Common myeloid progenitor, CD34-positive (primary cell): ENCODE measurements at regions not wholly inside any gene's neighbourhood (a gene's known extent, or its start where the extent isn't known, plus 50 kb on each side); places are given as distances from the start of the nearest gene placed in this dataset.

Experiments
- CTCF ChIA-PET: fragments of 350-600 bp; sonication (Branson Sonifier 250); formaldehyde crosslinking; loops from one replicate; lab custom pipeline; 2021; ENCODE audit warnings: antibody characterized with exemption; lab: Charles Lee
- POLR2A ChIA-PET: fragments of 350-600 bp; sonication (Branson Sonifier 250); formaldehyde crosslinking; loops from one replicate; lab custom pipeline; 2021; ENCODE audit warnings: antibody characterized with exemption; lab: Charles Lee
- DNase-seq, 3 donors: peaks; one replicate each; pipeline versions ENCODE4 v3.0.0 to v3.0.0-alpha.2; 2013
- H3K27ac ChIP-seq, 2 experiments: 1 replicate in 1 of 2; 2 replicates in 1 of 2; pipeline ENCODE4 v1.7.0; 2013; ENCODE audit warnings: inconsistent platforms in 2 of 2, low read length in 2 of 2, mild to moderate bottlenecking in 2 of 2, low read depth in 1 of 2, moderate library complexity in 1 of 2; ENCODE audit not compliant: severe bottlenecking in 2 of 2, insufficient read depth in 1 of 2, poor library complexity in 1 of 2
- H3K27me3 ChIP-seq, 5 experiments: replicated peaks in 2 of 5; 1 replicate in 3 of 5; 2 replicates in 2 of 5; pipeline versions ENCODE4 v1.6.1 to v1.7.0; 2013; ENCODE audit warnings: low read length in 4 of 5, mild to moderate bottlenecking in 2 of 5, moderate library complexity in 2 of 5, inconsistent platforms in 1 of 5; ENCODE audit not compliant: insufficient read depth in 5 of 5, control insufficient read depth in 4 of 5
- H3K36me3 ChIP-seq, 4 experiments: 1 replicate in 2 of 4; 2 replicates in 2 of 4; pipeline versions ENCODE4 v1.6.1 to v1.7.0; 2013; ENCODE audit warnings: low read length in 3 of 4, control low read depth in 1 of 4, mild to moderate bottlenecking in 1 of 4; ENCODE audit not compliant: control insufficient read depth in 4 of 4, insufficient read depth in 4 of 4
- H3K4me1 ChIP-seq, 4 experiments: 1 replicate in 3 of 4; 2 replicates in 1 of 4; pipeline versions ENCODE4 v1.6.1 to v1.7.1; 2013; ENCODE audit warnings: low read length in 3 of 4, mild to moderate bottlenecking in 3 of 4, control low read depth in 1 of 4, inconsistent platforms in 1 of 4, moderate library complexity in 1 of 4; ENCODE audit not compliant: control insufficient read depth in 4 of 4, insufficient read depth in 4 of 4; ENCODE audit errors: control extremely low read depth in 1 of 4
- H3K4me3 ChIP-seq, 7 experiments: 1 replicate in 4 of 7; 2 replicates in 3 of 7; pipeline versions ENCODE4 v1.5.1 to v1.7.0; 2013; ENCODE audit warnings: mild to moderate bottlenecking in 7 of 7, low read length in 6 of 7, moderate library complexity in 6 of 7, inconsistent platforms in 2 of 7, low read depth in 2 of 7, control low read depth in 1 of 7; ENCODE audit not compliant: insufficient read depth in 4 of 7, control insufficient read depth in 1 of 7; ENCODE audit errors: extremely low read depth in 1 of 7
- H3K9me3 ChIP-seq, 5 experiments: 1 replicate in 4 of 5; 2 replicates in 1 of 5; pipeline versions ENCODE4 v1.6.1 to v1.7.1; 2013; ENCODE audit warnings: low read length in 4 of 5, mild to moderate bottlenecking in 2 of 5, inconsistent platforms in 1 of 5, low read depth in 1 of 5, moderate library complexity in 1 of 5; ENCODE audit not compliant: control insufficient read depth in 4 of 5, insufficient read depth in 2 of 5; ENCODE audit errors: control extremely low read depth in 1 of 5
- WGBS: methylation state at CpG from one replicate; pipeline ENCODE4 v1.1.5; 2013; ENCODE audit not compliant: insufficient coverage; 5-methylcytosine and 5-hydroxymethylcytosine counted together

- no peak for DNase-seq
- Histone ChIP-seq H3K27me3 (peaks cover 7 to 31% (median 16%) of the 10 kb centered on the region in 5 experiments), H3K36me3 (no peaks in the 10 kb centered on the region), H3K4me1 (no peaks in the 10 kb centered on the region), H3K9me3 (no peaks in the 10 kb centered on the region), H3K4me3 (no peak overlapping the region), H3K27ac (no peak overlapping the region)
- ChIA-PET CTCF (no interaction called here), POLR2A (no interaction called here)
- WGBS: 96% methylated on average over 3 of the region's 3 CpGs
Measured at GRCh38 chr12:75827061-75827460, 204.5 kb downstream of the PHLDA1 start.

GRCh38 chr12:75825686-75826085 lies 205.9 kb downstream of the PHLDA1 start:
- DNase-seq: no peak
- H3K9me3 ChIP-seq: no peaks in the 10 kb centered on the region
- no peaks in the 10 kb centered on the region for H3K36me3 ChIP-seq
- no peaks in the 10 kb centered on the region for H3K4me1 ChIP-seq
- ChIA-PET CTCF (no interaction called here), POLR2A (no interaction called here)
- H3K4me3 ChIP-seq: no peak overlapping the region
- H3K27ac ChIP-seq: no peak overlapping the region
- H3K27me3 ChIP-seq: peaks cover 9 to 34% (median 16%) of the 10 kb centered on the region in 5 experiments
- WGBS: 29% methylated on average over 3 of the region's 4 CpGs

- H3K36me3 ChIP-seq: no peaks in the 10 kb centered on the region
- CTCF ChIA-PET: no interaction called here
- peaks cover 9 to 37% (median 16%) of the 10 kb centered on the region in 5 experiments for H3K27me3 ChIP-seq
- no peak overlapping the region for H3K27ac ChIP-seq
- no peak overlapping the region for H3K4me3 ChIP-seq
- H3K4me1 ChIP-seq: no peaks in the 10 kb centered on the region
- no peak for DNase-seq
- POLR2A ChIA-PET: no interaction called here
- WGBS: 100% methylated on average over 1 of the region's 1 CpG
- no peaks in the 10 kb centered on the region for H3K9me3 ChIP-seq
Measured at GRCh38 chr12:75823475-75823874, 208.1 kb downstream of the PHLDA1 start.

- peaks cover 9 to 34% (median 16%) of the 10 kb centered on the region in 5 experiments for H3K27me3 ChIP-seq
- H3K9me3 ChIP-seq: no peaks in the 10 kb centered on the region
- no peak overlapping the region for H3K4me3 ChIP-seq
- H3K27ac ChIP-seq: no peak overlapping the region
- CTCF ChIA-PET: no interaction called here
- 87% methylated on average over 2 of the region's 3 CpGs for WGBS
- H3K4me1 ChIP-seq: no peaks in the 10 kb centered on the region
- DNase-seq: no peak
- POLR2A ChIA-PET: no interaction called here
- no peaks in the 10 kb centered on the region for H3K36me3 ChIP-seq
Measured at GRCh38 chr12:75822416-75822815, 209.2 kb downstream of the PHLDA1 start.

GRCh38 chr12:75820848-75821578 lies 210.6 kb downstream of the PHLDA1 start:
- ChIA-PET POLR2A (interaction anchor here (0.6 kb wide), 2 partner anchors 55 to 510 kb away, joined by 3 to 6 read pairs; no protein-coding TSS in a partner anchor), CTCF (no interaction called here)
- 97% methylated on average over 9 of the region's 10 CpGs for WGBS
- no peak overlapping the region for H3K27ac ChIP-seq
- H3K9me3 ChIP-seq: no peaks in the 10 kb centered on the region
- no peaks in the 10 kb centered on the region for H3K36me3 ChIP-seq
- no peaks in the 10 kb centered on the region for H3K4me1 ChIP-seq
- no peak for DNase-seq
- H3K27me3 ChIP-seq: peaks cover 9 to 29% (median 12%) of the 10 kb centered on the region in 5 experiments
- H3K4me3 ChIP-seq: no peak overlapping the region

- Histone ChIP-seq H3K9me3 (no peaks in the 10 kb centered on the region), H3K4me3 (no peak overlapping the region), H3K36me3 (no peaks in the 10 kb centered on the region), H3K27me3 (peaks cover 7 to 23% (median 9%) of the 10 kb centered on the region in 5 experiments), H3K27ac (no peak overlapping the region), H3K4me1 (peaks cover 0 to 2% (median 2%) of the 10 kb centered on the region in 4 experiments)
- CTCF ChIA-PET: no interaction called here
- no peak for DNase-seq
- POLR2A ChIA-PET: interaction anchor here (0.6 kb wide), 2 partner anchors 54 to 509 kb away, joined by 3 to 6 read pairs; no protein-coding TSS in a partner anchor
Measured at GRCh38 chr12:75820071-75820470, 211.5 kb downstream of the PHLDA1 start.

GRCh38 chr12:75819512-75819911 lies 212.1 kb downstream of the PHLDA1 start:
- peaks cover 6 to 18% (median 9%) of the 10 kb centered on the region in 5 experiments for H3K27me3 ChIP-seq
- DNase-seq: no peak
- peaks cover 0 to 5% (median 3%) of the 10 kb centered on the region in 4 experiments for H3K4me1 ChIP-seq
- ChIA-PET CTCF (interaction anchor here (1.4 kb wide), 1 partner anchor 16 kb away, joined by 3 read pairs; no protein-coding TSS in a partner anchor), POLR2A (no interaction called here)
- no peaks in the 10 kb centered on the region for H3K9me3 ChIP-seq
- no peak overlapping the region for H3K27ac ChIP-seq
- no peaks in the 10 kb centered on the region for H3K36me3 ChIP-seq
- 100% methylated on average over 2 of the region's 5 CpGs for WGBS
- H3K4me3 ChIP-seq: no peak overlapping the region
